ENCODE measurements at regions not wholly inside any gene's neighbourhood (a gene's known extent, or its start where the extent isn't known, plus 50 kb on each side); places are given as distances from the start of the nearest gene placed in this dataset.
A peak's percentile ranks its signal among the peaks of the same experiment; 100 is the strongest.

- DNase-seq (ENCODE audit: low read depth): no peak
These were observed 58.8 kb upstream of the ZNF804B start for GRCh38 chr7:88700725-88701124.

- no peak for DNase-seq (ENCODE audit: low read depth)
These were observed 65.3 kb upstream of the ZNF804B start for GRCh38 chr7:88694207-88694606.

GRCh38 chr7:88693131-88693530 is 66.4 kb upstream of the ZNF804B start:
- no peak for DNase-seq (ENCODE audit: low read depth)

GRCh38 chr7:88692493-88692892 is 67.0 kb upstream of the ZNF804B start:
- no peak for DNase-seq (ENCODE audit: low read depth)

GRCh38 chr7:88689821-88690220 is 69.7 kb upstream of the ZNF804B start:
- no peak for DNase-seq (ENCODE audit: low read depth)

- DNase-seq (ENCODE audit: low read depth): no peak
These were observed 71.3 kb upstream of the ZNF804B start for GRCh38 chr7:88688222-88688621.

- no peak for DNase-seq (ENCODE audit: low read depth)
These were observed 72.9 kb upstream of the ZNF804B start for GRCh38 chr7:88686468-88687229.

- no peak for DNase-seq (ENCODE audit: low read depth)
These were observed 77.8 kb upstream of the ZNF804B start for GRCh38 chr7:88681682-88682081.

- DNase-seq (ENCODE audit: low read depth): no peak
These were observed 89.0 kb upstream of the ZNF804B start for GRCh38 chr7:88670536-88670935.

GRCh38 chr7:88669913-88670312 is 89.6 kb upstream of the ZNF804B start:
- DNase-seq (ENCODE audit: low read depth): no peak

- DNase-seq (ENCODE audit: low read depth): no peak
These were observed 90.9 kb upstream of the ZNF804B start for GRCh38 chr7:88668591-88668990.

GRCh38 chr7:88666626-88667025 is 92.9 kb upstream of the ZNF804B start:
- DNase-seq (ENCODE audit: low read depth): no peak

- DNase-seq (ENCODE audit: low read depth): no peak
These were observed 93.5 kb upstream of the ZNF804B start for GRCh38 chr7:88665892-88666514.

- DNase-seq (ENCODE audit: low read depth): peak; percentile 1
These were observed 94.8 kb upstream of the ZNF804B start for GRCh38 chr7:88664630-88665233.

GRCh38 chr7:88661921-88662320 is 97.6 kb upstream of the ZNF804B start:
- DNase-seq (ENCODE audit: low read depth): no peak

GRCh38 chr7:88647825-88648224 is 111.7 kb upstream of the ZNF804B start:
- no peak for DNase-seq (ENCODE audit: low read depth)

- no peak for DNase-seq (ENCODE audit: low read depth)
These were observed 120.9 kb upstream of the ZNF804B start for GRCh38 chr7:88638583-88638982.

- DNase-seq (ENCODE audit: low read depth): no peak
These were observed 121.7 kb upstream of the ZNF804B start for GRCh38 chr7:88637795-88638194.

- no peak for DNase-seq (ENCODE audit: low read depth)
These were observed 124.4 kb upstream of the ZNF804B start for GRCh38 chr7:88635149-88635548.

- DNase-seq (ENCODE audit: low read depth): no peak
These were observed 129.9 kb upstream of the ZNF804B start for GRCh38 chr7:88629559-88629958.

- DNase-seq (ENCODE audit: low read depth): no peak
These were observed 131.0 kb upstream of the ZNF804B start for GRCh38 chr7:88628363-88629085.

GRCh38 chr7:88617185-88617584 is 142.3 kb upstream of the ZNF804B start:
- no peak for DNase-seq (ENCODE audit: low read depth)

- no peak for DNase-seq (ENCODE audit: low read depth)
These were observed 144.2 kb upstream of the ZNF804B start for GRCh38 chr7:88615336-88615735.

Measured in ELR (cell line).